ENCODE measurements at regions not wholly inside any gene's neighbourhood (a gene's known extent, or its start where the extent isn't known, plus 50 kb on each side); places are given as distances from the start of the nearest gene placed in this dataset.

- no peak for DNase-seq (ENCODE audit: low spot score)
Measured at GRCh38 chr5:54717459-54717858, 199.9 kb downstream of the SNX18 start.

- no peak for DNase-seq (ENCODE audit: low spot score)
Measured at GRCh38 chr5:54713923-54714581, 196.5 kb downstream of the SNX18 start.

GRCh38 chr5:54709096-54709495 lies 191.5 kb downstream of the SNX18 start:
- no peak for DNase-seq (ENCODE audit: low spot score)

- DNase-seq (ENCODE audit: low spot score): no peak
Measured at GRCh38 chr5:54707841-54708240, 190.3 kb downstream of the SNX18 start.

GRCh38 chr5:54705994-54706653 lies 188.6 kb downstream of the SNX18 start:
- DNase-seq (ENCODE audit: low spot score): no peak

- no peak for DNase-seq (ENCODE audit: low spot score)
Measured at GRCh38 chr5:54704825-54705224, 187.3 kb downstream of the SNX18 start.

GRCh38 chr5:54704333-54704732 lies 186.8 kb downstream of the SNX18 start:
- DNase-seq (ENCODE audit: low spot score): no peak

- no peak for DNase-seq (ENCODE audit: low spot score)
Measured at GRCh38 chr5:54703565-54704255, 186.2 kb downstream of the SNX18 start.

GRCh38 chr5:54703133-54703532 lies 185.6 kb downstream of the SNX18 start:
- DNase-seq (ENCODE audit: low spot score): no peak

GRCh38 chr5:54702470-54702869 lies 184.9 kb downstream of the SNX18 start:
- DNase-seq (ENCODE audit: low spot score): no peak

- no peak for DNase-seq (ENCODE audit: low spot score)
Measured at GRCh38 chr5:54700986-54701578, 183.5 kb downstream of the SNX18 start.

GRCh38 chr5:54696931-54697330 lies 179.4 kb downstream of the SNX18 start:
- peak; percentile 61 for DNase-seq (ENCODE audit: low spot score)

GRCh38 chr5:54696346-54696745 lies 178.8 kb downstream of the SNX18 start:
- DNase-seq (ENCODE audit: low spot score): no peak

- DNase-seq (ENCODE audit: low spot score): no peak
Measured at GRCh38 chr5:54695198-54695966, 177.8 kb downstream of the SNX18 start.

GRCh38 chr5:54693936-54694657 lies 176.5 kb downstream of the SNX18 start:
- DNase-seq (ENCODE audit: low spot score): no peak

- no peak for DNase-seq (ENCODE audit: low spot score)
Measured at GRCh38 chr5:54692631-54693030, 175.1 kb downstream of the SNX18 start.

- DNase-seq (ENCODE audit: low spot score): no peak
Measured at GRCh38 chr5:54691656-54692055, 174.1 kb downstream of the SNX18 start.

GRCh38 chr5:54689411-54690251 lies 172.1 kb downstream of the SNX18 start:
- DNase-seq (ENCODE audit: low spot score): no peak

- DNase-seq (ENCODE audit: low spot score): no peak
Measured at GRCh38 chr5:54680998-54681397, 163.4 kb downstream of the SNX18 start.

GRCh38 chr5:54679686-54680085 lies 162.1 kb downstream of the SNX18 start:
- no peak for DNase-seq (ENCODE audit: low spot score)

GRCh38 chr5:54678737-54679136 lies 161.2 kb downstream of the SNX18 start:
- no peak for DNase-seq (ENCODE audit: low spot score)
